ELF-1 (cell line): ENCODE measurements at regions not wholly inside any gene's neighbourhood (a gene's known extent, or its start where the extent isn't known, plus 50 kb on each side); places are given as distances from the start of the nearest gene placed in this dataset.
"Not testable (repeated sequence)": the region's sequence is repeated elsewhere in the genome, so short reads cannot be mapped to it uniquely, and the experiment has no call there.

Experiments used
- DNase-seq: peaks from one replicate; pipeline ENCODE4 v3.0.0-alpha.2; 2016; ENCODE audit warnings: low read depth, low spot score

GRCh38 chr10:70987396-70988130, 99.2 kb upstream of the PCBD1 start:
- DNase-seq, result no peak

DNA sequence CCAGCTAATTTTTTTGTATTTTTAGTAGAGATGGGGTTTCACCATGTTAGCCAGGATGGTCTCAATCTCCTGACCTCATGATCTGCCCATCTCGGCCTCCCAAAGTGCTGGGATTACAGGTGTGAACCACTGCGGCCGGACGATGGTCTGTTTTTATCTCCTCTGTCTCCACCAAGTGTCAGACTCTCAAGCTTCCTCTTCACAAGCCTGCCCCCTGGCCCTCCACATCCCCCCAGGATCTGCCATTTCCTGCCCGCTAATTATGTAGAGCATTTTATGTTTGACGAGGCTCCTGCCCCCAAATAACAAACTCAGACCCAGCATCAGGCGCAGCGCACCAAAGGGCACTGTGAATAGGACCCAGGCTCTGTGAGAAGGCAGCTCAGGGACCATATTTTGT, 101.8 kb upstream of the PCBD1 start:
- DNase-seq, result not testable (repeated sequence)

DNA sequence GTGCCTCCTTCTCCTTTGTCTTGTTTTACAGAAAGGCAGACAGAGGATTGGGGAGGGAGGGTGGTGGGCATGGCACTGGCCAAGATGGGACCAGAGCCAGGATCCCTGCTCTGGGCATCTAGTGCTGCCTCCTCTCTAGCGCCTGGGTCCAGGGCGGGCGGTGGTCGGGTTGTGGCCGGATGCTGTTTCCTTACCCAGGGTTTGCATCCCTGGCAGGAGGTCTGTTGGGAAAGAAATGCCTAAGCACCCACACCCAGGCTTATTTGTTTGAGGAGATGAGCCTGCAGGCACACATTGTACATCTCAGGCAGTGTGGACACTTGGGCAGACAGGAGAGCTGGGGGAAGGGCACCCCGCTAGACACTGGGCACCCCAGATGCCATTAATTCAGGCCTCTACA, 102.3 kb upstream of the PCBD1 start:
- no peak for DNase-seq

- DNase-seq, result no peak
Measured at GRCh38 chr10:70991140-70992124, 103.1 kb upstream of the PCBD1 start.

GRCh38 chr10:70992436-70992835, 104.1 kb upstream of the PCBD1 start:
- no peak for DNase-seq

GRCh38 chr10:70993051-70993450, 104.7 kb upstream of the PCBD1 start:
- DNase-seq, result no peak

DNA sequence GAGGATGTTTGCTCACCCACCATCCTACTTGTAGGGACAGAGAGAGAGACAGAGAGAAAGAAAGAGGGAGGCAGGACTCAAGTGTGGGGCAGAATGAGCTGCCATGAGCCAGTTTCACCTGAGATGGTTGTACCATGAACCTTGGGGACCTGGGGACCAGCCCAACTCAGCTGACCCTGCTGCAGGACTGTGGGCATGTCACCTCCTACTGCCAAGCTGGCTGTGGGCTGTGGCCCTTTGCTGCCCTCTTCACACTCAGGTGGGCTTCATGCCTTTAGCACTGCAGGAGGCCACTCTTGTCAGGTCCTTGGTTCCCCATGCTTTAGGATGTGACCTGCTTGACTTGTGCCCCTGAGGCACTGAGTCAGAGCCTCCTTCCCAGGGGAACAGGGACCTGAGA, 108.2 kb upstream of the PCBD1 start:
- DNase-seq, result no peak

GRCh38 chr10:70997236-70997635, 108.9 kb upstream of the PCBD1 start:
- DNase-seq, result no peak

DNA sequence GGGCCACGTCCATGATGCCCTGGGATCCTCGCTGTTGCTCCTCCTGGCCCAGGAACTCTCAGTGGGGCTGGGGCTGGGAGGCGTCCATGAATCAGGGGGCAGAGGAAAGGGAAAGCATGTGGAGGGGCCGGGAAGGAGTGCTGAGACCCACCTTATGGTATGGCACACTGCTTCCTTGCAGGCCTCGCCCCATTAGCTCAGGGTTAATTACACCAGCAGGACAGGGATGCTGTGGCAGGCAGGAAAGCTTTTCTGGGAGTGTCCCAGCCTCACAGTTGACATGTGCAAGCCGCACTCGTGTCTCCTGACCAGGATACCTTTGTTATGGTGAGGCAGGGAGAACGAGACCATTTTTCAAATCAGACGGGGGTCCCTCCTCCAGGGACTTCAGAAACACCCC, 109.7 kb upstream of the PCBD1 start:
- DNase-seq, result no peak

DNA sequence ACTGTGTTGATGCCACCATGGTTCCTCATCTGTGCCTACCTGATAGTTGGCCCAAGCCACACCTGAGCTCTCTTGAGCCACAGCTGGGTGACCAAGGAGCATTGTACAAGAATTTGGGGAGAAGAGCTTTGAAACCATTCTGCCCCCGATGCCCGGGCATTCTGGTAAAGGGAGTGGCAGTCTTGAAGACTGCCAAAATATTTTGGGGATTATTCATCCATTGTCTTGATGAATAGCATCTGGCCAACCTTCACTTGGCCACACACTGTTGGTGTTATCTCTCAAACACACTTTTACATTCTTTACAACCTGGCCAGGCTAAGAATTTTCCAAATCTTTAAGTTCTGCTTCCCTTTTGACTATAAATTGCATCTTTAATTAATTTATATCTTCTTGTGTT, 113.1 kb upstream of the PCBD1 start:
- DNase-seq, result no peak

- DNase-seq, result no peak
Measured at GRCh38 chr10:71004176-71005075, 116.1 kb upstream of the PCBD1 start.

DNA sequence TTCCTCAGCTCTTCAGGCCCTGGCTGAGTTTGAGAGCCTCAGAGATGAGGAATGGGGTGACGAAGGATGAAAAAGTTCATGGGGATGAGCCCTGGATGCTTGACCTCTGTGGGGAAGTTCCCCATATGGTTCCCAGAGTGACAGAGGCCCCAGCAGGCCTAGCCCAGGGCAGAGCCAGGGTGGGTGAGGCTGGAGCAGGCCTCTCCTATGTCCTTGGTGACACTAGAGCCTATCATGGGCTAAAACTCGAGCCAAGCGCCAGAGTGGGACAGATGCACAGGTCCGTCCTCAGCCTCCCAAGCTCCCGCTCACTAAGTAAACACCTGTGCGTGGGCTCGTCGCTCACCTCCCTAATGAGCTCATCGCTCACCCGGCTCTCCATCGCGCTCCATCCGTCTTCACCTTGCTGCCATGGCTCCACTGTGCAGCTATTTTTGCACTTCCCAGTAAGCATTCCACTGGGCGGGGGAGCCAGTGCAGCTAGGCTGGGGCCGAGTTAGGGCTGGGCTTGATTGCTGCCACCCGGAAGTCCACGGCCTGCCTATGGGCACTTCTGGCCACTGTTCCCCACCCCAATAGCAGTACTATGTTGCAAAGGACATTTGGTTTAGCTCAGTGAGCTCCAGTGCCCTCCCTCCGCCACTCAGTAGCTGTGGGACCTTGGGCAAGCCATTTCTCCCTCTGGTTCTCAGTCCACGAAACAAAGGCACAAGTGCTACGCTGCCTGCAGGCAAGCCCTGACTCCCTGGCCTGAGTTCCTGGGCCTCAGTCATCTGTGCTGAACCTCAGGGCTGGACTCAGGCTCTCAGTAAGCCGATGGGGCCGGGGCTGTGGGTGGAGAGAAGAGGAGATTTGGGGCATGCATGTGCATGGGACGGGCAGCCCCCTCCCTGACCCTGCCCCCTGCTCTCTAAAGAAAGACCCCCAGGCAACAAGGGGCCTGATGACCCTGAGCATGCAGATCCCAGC, 117.3 kb upstream of the PCBD1 start:
- DNase-seq, result peak; percentile 25

DNA sequence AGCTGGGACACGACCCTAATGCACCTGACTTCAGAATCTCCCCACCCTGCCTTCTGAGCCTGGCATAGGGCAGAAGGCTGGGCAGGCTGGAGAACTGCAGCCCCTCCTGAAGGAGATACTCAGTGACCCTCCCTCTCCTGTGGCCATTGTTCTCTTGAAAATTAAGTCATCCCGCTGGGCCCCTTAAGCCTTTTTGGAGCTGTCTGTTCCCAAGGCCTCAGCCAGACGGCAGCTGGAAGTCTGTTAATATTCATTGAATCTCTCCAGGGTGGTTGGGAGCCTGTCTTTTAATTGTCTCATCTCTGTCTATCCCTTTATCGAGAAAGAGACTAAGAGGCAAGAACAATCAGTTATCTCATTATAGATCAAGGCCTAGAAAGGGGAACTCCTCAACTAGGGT, 118.1 kb upstream of the PCBD1 start:
- DNase-seq, result peak; percentile 60

GRCh38 chr10:71007516-71007915, 119.2 kb upstream of the PCBD1 start:
- DNase-seq, result no peak

DNA sequence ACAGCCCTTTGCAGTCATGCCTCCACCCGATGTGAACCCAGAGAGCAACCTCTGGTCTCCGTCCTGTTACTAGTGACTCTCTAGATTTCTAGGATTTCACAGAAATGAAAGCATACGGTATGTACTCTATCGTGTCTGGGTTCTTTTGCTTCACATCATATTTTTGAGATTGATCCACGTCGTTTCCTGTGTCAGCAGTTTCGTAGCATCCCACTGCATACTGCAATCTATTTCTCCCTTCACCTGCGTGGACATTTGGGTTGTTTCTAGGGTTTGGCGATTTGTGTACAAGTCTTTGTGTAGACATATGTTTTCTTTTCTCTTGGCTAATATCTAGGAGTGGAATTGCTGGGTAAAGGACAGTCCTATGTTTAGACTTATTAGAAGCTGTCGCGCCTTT, 119.8 kb upstream of the PCBD1 start:
- no peak for DNase-seq

- no peak for DNase-seq
Measured at GRCh38 chr10:71009126-71009525, 120.8 kb upstream of the PCBD1 start.

GRCh38 chr10:71010730-71011129, 122.4 kb upstream of the PCBD1 start:
- DNase-seq, result no peak

DNA sequence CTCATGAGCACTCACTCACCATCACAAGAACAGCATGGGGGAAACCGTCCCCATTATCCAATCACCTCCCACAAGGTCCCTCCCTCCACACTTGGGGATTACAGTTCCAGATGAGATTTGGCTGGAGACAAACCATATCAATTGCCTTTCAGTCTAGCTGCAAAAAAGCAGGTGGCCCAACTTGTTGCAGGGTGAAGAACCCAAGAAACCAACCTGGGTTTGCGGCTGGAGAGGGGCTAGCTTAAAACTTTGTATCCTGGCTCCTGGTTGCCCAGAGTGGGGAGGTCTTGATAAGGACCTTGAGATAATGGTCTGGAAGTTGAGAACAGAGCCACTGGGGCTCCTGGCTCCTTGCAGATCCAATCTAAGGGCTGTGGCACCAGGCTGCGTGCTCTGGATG, 122.8 kb upstream of the PCBD1 start:
- DNase-seq, result no peak

- no peak for DNase-seq
Measured at GRCh38 chr10:71014021-71014805, 125.8 kb upstream of the PCBD1 start.

DNA sequence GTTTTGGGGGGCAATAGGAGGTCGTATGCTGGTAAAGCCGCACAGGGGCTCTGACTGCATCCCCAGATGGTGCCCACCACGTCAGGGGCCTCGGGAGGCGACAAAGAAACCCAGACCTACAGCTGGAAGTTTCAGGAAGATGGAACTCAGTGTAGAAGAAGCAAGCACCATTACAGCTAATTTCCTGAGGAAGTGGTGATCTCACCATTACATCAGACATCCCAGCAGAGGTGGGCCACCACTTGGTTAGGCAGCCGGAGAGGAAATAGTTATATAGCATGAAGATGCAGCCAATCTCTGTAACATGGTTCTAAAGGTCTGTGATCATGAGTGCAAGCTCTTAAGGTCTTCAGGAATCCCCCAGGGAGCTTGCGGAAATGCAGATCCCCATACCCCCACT, 127.3 kb upstream of the PCBD1 start:
- DNase-seq, result no peak
